ENCODE measurements at regions not wholly inside any gene's neighbourhood (a gene's known extent, or its start where the extent isn't known, plus 50 kb on each side); places are given as distances from the start of the nearest gene placed in this dataset.

DNA sequence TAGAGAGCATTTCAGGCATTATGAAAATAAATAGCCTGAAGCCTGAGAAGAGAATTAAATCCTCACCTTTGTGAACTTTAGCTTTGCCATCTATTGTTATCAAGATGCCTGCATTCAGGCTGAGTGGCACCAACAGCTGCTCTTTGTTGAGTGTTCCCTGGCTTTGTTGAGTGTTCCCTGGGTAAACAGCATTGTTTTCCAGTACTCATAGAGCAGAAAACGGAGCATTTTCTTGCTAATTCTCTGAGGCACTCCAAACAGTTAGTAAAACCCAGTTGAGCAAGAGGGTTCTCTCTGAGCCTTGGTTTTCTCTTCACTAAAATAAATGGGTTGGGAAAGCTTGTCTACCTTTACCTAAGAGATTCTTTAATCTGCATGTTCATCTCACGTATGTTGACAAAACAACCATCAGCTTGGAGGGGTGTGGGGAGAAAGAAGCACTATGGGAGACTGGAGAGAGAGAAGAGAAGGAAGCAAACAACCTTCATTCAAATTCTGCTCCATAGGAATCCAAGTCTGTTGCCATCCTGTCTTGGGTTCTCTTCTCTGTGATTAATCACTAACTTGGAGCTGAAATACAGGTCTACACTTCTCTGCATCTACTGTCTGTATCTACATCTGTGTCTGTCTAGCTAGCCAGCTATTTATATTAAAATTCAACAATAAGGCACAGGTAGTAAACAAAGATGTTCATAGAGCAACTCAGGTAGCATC is 567.0 kb upstream of the SOX11 start:
- TF ChIP-seq, protein P1, sequence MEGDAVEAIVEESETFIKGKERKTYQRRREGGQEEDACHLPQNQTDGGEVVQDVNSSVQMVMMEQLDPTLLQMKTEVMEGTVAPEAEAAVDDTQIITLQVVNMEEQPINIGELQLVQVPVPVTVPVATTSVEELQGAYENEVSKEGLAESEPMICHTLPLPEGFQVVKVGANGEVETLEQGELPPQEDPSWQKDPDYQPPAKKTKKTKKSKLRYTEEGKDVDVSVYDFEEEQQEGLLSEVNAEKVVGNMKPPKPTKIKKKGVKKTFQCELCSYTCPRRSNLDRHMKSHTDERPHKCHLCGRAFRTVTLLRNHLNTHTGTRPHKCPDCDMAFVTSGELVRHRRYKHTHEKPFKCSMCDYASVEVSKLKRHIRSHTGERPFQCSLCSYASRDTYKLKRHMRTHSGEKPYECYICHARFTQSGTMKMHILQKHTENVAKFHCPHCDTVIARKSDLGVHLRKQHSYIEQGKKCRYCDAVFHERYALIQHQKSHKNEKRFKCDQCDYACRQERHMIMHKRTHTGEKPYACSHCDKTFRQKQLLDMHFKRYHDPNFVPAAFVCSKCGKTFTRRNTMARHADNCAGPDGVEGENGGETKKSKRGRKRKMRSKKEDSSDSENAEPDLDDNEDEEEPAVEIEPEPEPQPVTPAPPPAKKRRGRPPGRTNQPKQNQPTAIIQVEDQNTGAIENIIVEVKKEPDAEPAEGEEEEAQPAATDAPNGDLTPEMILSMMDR (conservative IDR thresholded peaks at IDR 0.05; ENCODE audit: low read depth, low read length): no peak
- DNase-seq (ENCODE audit: low read depth): no peak
- no peak overlapping the region for H3K4me3 ChIP-seq (ENCODE audit: low read depth, low read length)

DNA sequence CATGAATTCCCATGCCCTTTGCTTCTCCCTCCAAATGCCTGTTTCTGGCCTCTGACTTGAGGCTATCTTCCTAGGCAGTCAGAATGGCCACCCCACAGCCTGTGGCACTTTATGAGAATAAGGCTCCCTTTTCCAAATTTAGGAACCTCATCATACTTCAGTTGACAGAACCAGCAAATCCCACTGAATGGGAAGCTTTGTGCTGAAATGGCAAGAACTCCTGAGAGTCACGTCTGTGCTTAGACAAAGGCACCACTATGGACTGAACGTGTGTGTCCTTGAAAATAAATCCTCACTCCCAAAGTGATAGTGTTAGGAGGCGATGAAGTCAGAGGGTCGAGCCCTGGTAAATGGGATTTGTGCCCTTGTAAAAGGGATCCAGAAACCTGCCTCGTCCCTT is 559.9 kb upstream of the SOX11 start:
- no peak overlapping the region for H3K4me3 ChIP-seq (ENCODE audit: low read depth, low read length)
- TF ChIP-seq, protein P1 (conservative IDR thresholded peaks at IDR 0.05; ENCODE audit: low read depth, low read length): no peak
- no peak for DNase-seq (ENCODE audit: low read depth)

DNA sequence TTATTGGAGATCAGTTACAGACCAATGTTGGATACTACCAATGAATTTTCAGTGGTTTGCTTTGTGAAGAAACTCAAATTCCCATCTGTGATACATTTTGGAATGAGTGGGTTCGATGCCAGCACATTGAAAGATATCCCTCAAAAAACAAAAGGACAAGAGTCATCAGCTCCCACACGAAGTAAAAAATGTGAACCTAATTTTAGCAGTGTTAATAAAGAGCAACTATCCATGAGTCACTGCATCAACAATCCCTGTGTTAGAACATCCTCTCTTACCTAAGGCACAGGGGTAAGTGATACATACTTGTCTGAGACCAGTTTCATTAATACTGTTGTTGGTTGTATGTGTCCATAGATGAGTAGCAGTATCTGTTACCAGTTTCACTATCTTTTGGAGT is 551.8 kb upstream of the SOX11 start:
- TF ChIP-seq, protein P1 (conservative IDR thresholded peaks at IDR 0.05; ENCODE audit: low read depth, low read length): no peak
- H3K4me3 ChIP-seq (ENCODE audit: low read depth, low read length): no peak overlapping the region
- peak; percentile 59 for DNase-seq (ENCODE audit: low read depth)

GRCh38 chr2:5144159-5144558 is 548.0 kb upstream of the SOX11 start:
- no peak for DNase-seq (ENCODE audit: low read depth)
- H3K4me3 ChIP-seq (ENCODE audit: low read depth, low read length): no peak overlapping the region
- TF ChIP-seq, protein P1 (conservative IDR thresholded peaks at IDR 0.05; ENCODE audit: low read depth, low read length): no peak

GRCh38 chr2:5145053-5145452 is 547.1 kb upstream of the SOX11 start:
- TF ChIP-seq, protein P1 (conservative IDR thresholded peaks at IDR 0.05; ENCODE audit: low read depth, low read length): no peak
- no peak for DNase-seq (ENCODE audit: low read depth)
- no peak overlapping the region for H3K4me3 ChIP-seq (ENCODE audit: low read depth, low read length)

- no peak for DNase-seq (ENCODE audit: low read depth)
- H3K4me3 ChIP-seq (ENCODE audit: low read depth, low read length): no peak overlapping the region
- TF ChIP-seq, protein P1 (conservative IDR thresholded peaks at IDR 0.05; ENCODE audit: low read depth, low read length): no peak
These were observed 546.4 kb upstream of the SOX11 start for GRCh38 chr2:5145801-5146200.

- no peak for DNase-seq (ENCODE audit: low read depth)
- H3K4me3 ChIP-seq (ENCODE audit: low read depth, low read length): no peak overlapping the region
- TF ChIP-seq, protein P1 (conservative IDR thresholded peaks at IDR 0.05; ENCODE audit: low read depth, low read length): no peak
These were observed 543.6 kb upstream of the SOX11 start for GRCh38 chr2:5148392-5149085.

All from choroid plexus epithelial cell (primary cell).